H1 (cell line): ENCODE measurements at regions not wholly inside any gene's neighbourhood (a gene's known extent, or its start where the extent isn't known, plus 50 kb on each side); places are given as distances from the start of the nearest gene placed in this dataset.

Experiments used
- CTCF ChIA-PET: fragments of 300-600 bp; sonication (Branson Sonifier 250); formaldehyde crosslinking; loops from one replicate; lab custom pipeline; 2021; ENCODE audit not compliant: partially characterized antibody; lab: Charles Lee
- POLR2A ChIA-PET: fragments of 300-600 bp; sonication (Branson Sonifier 250); formaldehyde crosslinking; loops from one replicate; lab custom pipeline; 2021; ENCODE audit warnings: inconsistent platforms; ENCODE audit not compliant: partially characterized antibody; lab: Charles Lee
- DNase-seq, 2 experiments: peaks; one replicate each; pipeline versions ENCODE4 v3.0.0 to v3.0.0-alpha.2; 2010 to 2022; ENCODE audit warnings: low spot score in 2 of 2, low read depth in 1 of 2, mixed read lengths in 1 of 2
- FAIRE-seq: peaks from 2 replicates; lab custom pipeline; 2011; peaks lifted over from hg19 to GRCh38; lab: Jason Lieb, UNC
- H2AFZ ChIP-seq: 2 replicates; pipeline ENCODE4 v1.8.1; 2012; ENCODE audit warnings: low read length, inconsistent platforms
- H2AK5ac ChIP-seq: 2 replicates; pipeline ENCODE4 v1.6.1; 2013; ENCODE audit warnings: low read depth, low read length
- H2BK120ac ChIP-seq: replicated peaks from 2 replicates; pipeline ENCODE3; 2013; ENCODE audit warnings: low read depth, low read length, inconsistent platforms
- H2BK12ac ChIP-seq: 2 replicates; pipeline ENCODE4 v1.6.1; 2013; ENCODE audit warnings: low read depth, low read length
- H2BK15ac ChIP-seq: 2 replicates; pipeline ENCODE4 v1.6.1; 2013; ENCODE audit warnings: low read length
- H2BK20ac ChIP-seq: 2 replicates; pipeline ENCODE4 v1.6.1; 2013; ENCODE audit warnings: low read length
- H2BK5ac ChIP-seq: 2 replicates; pipeline ENCODE4 v1.6.1; 2013; ENCODE audit warnings: low read depth, low read length
- H3K14ac ChIP-seq: 2 replicates; pipeline ENCODE4 v1.6.1; 2013; ENCODE audit warnings: inconsistent platforms; ENCODE audit not compliant: insufficient read length
- H3K18ac ChIP-seq: 2 replicates; pipeline ENCODE4 v1.6.1; 2013; ENCODE audit warnings: low read length; ENCODE audit errors: extremely low read depth
- H3K23ac ChIP-seq: 2 replicates; pipeline ENCODE4 v1.6.1; 2013; ENCODE audit warnings: inconsistent platforms; ENCODE audit not compliant: insufficient read length
- H3K23me2 ChIP-seq: 2 replicates; pipeline ENCODE4 v1.6.1; 2013; ENCODE audit warnings: low read depth, low read length
- H3K27ac ChIP-seq: 2 replicates; pipeline ENCODE4 v1.6.1; 2011; ENCODE audit warnings: low read depth, low read length, inconsistent platforms
- H3K27me3 ChIP-seq, 4 experiments: replicated peaks in 1 of 4; 1 replicate in 1 of 4; 2 replicates in 3 of 4; pipeline versions ENCODE4 v1.6.1 to v1.8.1; 2011 to 2013; ENCODE audit warnings: low read length in 3 of 4, mild to moderate bottlenecking in 3 of 4, inconsistent platforms in 2 of 4, mixed read lengths in 2 of 4, moderate library complexity in 1 of 4; ENCODE audit not compliant: control insufficient read depth in 3 of 4, insufficient read depth in 3 of 4; ENCODE audit errors: extremely low read depth in 1 of 4
- H3K36me3 ChIP-seq, 4 experiments: 2 replicates each; pipeline versions ENCODE4 v1.6.1 to v1.8.1; 2011 to 2013; ENCODE audit warnings: mild to moderate bottlenecking in 4 of 4, low read length in 3 of 4, moderate library complexity in 2 of 4, control low read depth in 1 of 4, inconsistent platforms in 1 of 4; ENCODE audit not compliant: insufficient read depth in 4 of 4, control insufficient read depth in 2 of 4
- H3K4ac ChIP-seq: replicated peaks from 2 replicates; pipeline ENCODE3; 2013; ENCODE audit warnings: low read length, low read depth, mixed read lengths, inconsistent platforms; ENCODE audit not compliant: insufficient read length
- H3K4me1 ChIP-seq, 4 experiments: replicated peaks in 1 of 4; 1 replicate in 1 of 4; 2 replicates in 3 of 4; pipeline versions ENCODE4 v1.6.1 to v1.8.1; 2011 to 2013; ENCODE audit warnings: low read length in 3 of 4, inconsistent platforms in 2 of 4, mixed read lengths in 1 of 4; ENCODE audit not compliant: insufficient read depth in 4 of 4, control insufficient read depth in 3 of 4
- H3K4me2 ChIP-seq, 2 experiments: 2 replicates each; pipeline versions ENCODE4 v1.6.1 to v1.8.1; 2011 to 2013; ENCODE audit warnings: low read depth in 2 of 2, low read length in 2 of 2, control low read depth in 1 of 2, inconsistent platforms in 1 of 2, mild to moderate bottlenecking in 1 of 2; ENCODE audit not compliant: insufficient read depth in 1 of 2
- H3K4me3 ChIP-seq, 4 experiments: fragments of 200-600, 300-600 bp in 1 of 4; sonication (generic), shearing (Covaris generic), sonication (Bioruptor Twin) in 1 of 4; 2 replicates each; pipeline versions ENCODE4 v1.5.1 to v1.8.1; 2011 to 2016; ENCODE audit warnings: low read length in 4 of 4, low read depth in 3 of 4, control low read depth in 2 of 4, inconsistent platforms in 2 of 4, mild to moderate bottlenecking in 2 of 4, mixed read lengths in 1 of 4, moderate library complexity in 1 of 4; ENCODE audit not compliant: insufficient read depth in 2 of 4; ENCODE audit errors: extremely low read depth in 1 of 4
- H3K56ac ChIP-seq: replicated peaks from 2 replicates; pipeline ENCODE3; 2013; ENCODE audit warnings: low read depth, mild to moderate bottlenecking, mixed read lengths, low read length, inconsistent platforms; ENCODE audit not compliant: insufficient read length
- H3K79me1 ChIP-seq: 2 replicates; pipeline ENCODE4 v1.6.1; 2013; ENCODE audit warnings: low read depth, low read length, control low read depth
- H3K79me2 ChIP-seq, 2 experiments: 2 replicates each; pipeline versions ENCODE4 v1.6.1 to v1.8.1; 2012 to 2013; ENCODE audit warnings: low read length in 2 of 2, mild to moderate bottlenecking in 2 of 2, inconsistent platforms in 1 of 2; ENCODE audit not compliant: insufficient read depth in 2 of 2, control insufficient read depth in 1 of 2
- H3K9ac ChIP-seq, 4 experiments: replicated peaks in 1 of 4; 1 replicate in 1 of 4; 2 replicates in 3 of 4; pipeline versions ENCODE4 v1.6.1 to v1.8.1; 2011 to 2013; ENCODE audit warnings: low read depth in 3 of 4, low read length in 3 of 4, control low read depth in 2 of 4, mild to moderate bottlenecking in 2 of 4, moderate library complexity in 2 of 4, inconsistent platforms in 1 of 4; ENCODE audit errors: extremely low read depth in 1 of 4
- H3K9me3 ChIP-seq, 2 experiments: 2 replicates each; pipeline versions ENCODE4 v1.6.1 to v1.8.1; 2012 to 2013; ENCODE audit warnings: mild to moderate bottlenecking in 2 of 2, moderate library complexity in 2 of 2, control low read depth in 1 of 2, inconsistent platforms in 1 of 2, low read depth in 1 of 2, low read length in 1 of 2, mixed read lengths in 1 of 2; ENCODE audit not compliant: insufficient read depth in 2 of 2
- H4K20me1 ChIP-seq, 2 experiments: replicated peaks in 1 of 2; 2 replicates each; pipeline versions ENCODE3 to v1.8.1; 2011 to 2013; ENCODE audit warnings: inconsistent platforms in 2 of 2, low read length in 2 of 2, mild to moderate bottlenecking in 1 of 2; ENCODE audit not compliant: insufficient read depth in 2 of 2, control insufficient read depth in 1 of 2
- H4K5ac ChIP-seq: 2 replicates; pipeline ENCODE4 v1.6.1; 2013; ENCODE audit warnings: low read length, low read depth, mixed read lengths, inconsistent platforms; ENCODE audit not compliant: insufficient read length
- H4K8ac ChIP-seq: 2 replicates; pipeline ENCODE4 v1.8.0; 2013; ENCODE audit warnings: mild to moderate bottlenecking, moderate library complexity, low read length, inconsistent platforms; ENCODE audit not compliant: insufficient read depth; ENCODE audit errors: extremely low read depth
- H4K91ac ChIP-seq: replicated peaks from 2 replicates; pipeline ENCODE3; 2013; ENCODE audit warnings: low read length, mixed read lengths, inconsistent platforms; ENCODE audit not compliant: insufficient read length
- SIX5 ChIP-seq: IDR thresholded peaks from 2 replicates; pipeline ENCODE4 v1.6.1; 2011; ENCODE audit warnings: mild to moderate bottlenecking, low read depth, low read length
- WGBS, 2 experiments: shearing (Covaris generic) in 1 of 2; methylation state at CpG; one replicate each; pipeline versions ENCODE4 v1.1.6 to v1.1.7; 2013 to 2015; ENCODE audit warnings: low lambda C conversion rate in 2 of 2, mixed read lengths in 2 of 2, inconsistent platforms in 1 of 2, low coverage in 1 of 2, missing lambda C conversion rate in 1 of 2; ENCODE audit not compliant: insufficient replicate concordance in 2 of 2, insufficient coverage in 1 of 2, insufficient read length in 1 of 2; ENCODE audit errors: extremely low coverage in 1 of 2, missing lambda C conversion rate in 1 of 2; 5-methylcytosine and 5-hydroxymethylcytosine counted together

DNA sequence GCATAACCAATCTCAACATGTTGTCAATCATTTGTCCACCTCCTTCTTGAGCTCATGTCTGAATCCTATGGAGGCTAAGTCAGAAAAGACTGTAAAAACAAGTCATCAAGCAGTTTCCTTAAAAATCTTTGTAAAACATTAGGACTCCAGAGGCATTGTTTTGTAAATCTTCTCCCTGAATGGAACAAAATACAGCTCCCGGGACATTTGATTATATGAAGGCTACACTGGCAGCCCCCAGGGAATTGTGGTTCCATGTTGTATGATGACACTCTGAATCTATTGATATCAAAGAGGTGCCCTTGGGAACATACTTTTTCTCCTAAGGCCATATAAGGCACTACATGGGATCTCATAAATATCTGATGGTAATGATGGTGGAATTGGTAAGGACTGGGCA is 83.2 kb upstream of the NUDT12 start:
- H3K4me3 ChIP-seq: peak overlapping the region in 1 of 4 experiments; percentile 7; a peak in 1 of 8 replicates
- H3K27ac ChIP-seq: no peak overlapping the region
- no peak overlapping the region for H4K8ac ChIP-seq
- no peaks in the 10 kb centered on the region for H4K20me1 ChIP-seq
- 73% methylated on average over 1 of the region's 1 CpG; no CpG with 5 or more reads in 1 of the 2 experiments for WGBS, 2 experiments
- DNase-seq: no peak
- H2AK5ac ChIP-seq: no peak overlapping the region
- H3K18ac ChIP-seq: no peak overlapping the region; the same call in 1 of the 2 replicates
- H3K23ac ChIP-seq: no peak overlapping the region
- no peaks in the 10 kb centered on the region for H3K36me3 ChIP-seq
- H3K27me3 ChIP-seq: no peaks in the 10 kb centered on the region
- H3K79me1 ChIP-seq: no peaks in the 10 kb centered on the region
- FAIRE-seq: no peak
- no peaks in the 10 kb centered on the region; the same call in 1 of the 2 replicates for H3K23me2 ChIP-seq
- H4K91ac ChIP-seq: no peak overlapping the region
- no peak overlapping the region for H2BK15ac ChIP-seq
- ChIA-PET CTCF (interaction anchor here (0.8 to 1.2 kb wide), 4 partner anchors 9 to 63 kb away, joined by 3 to 5 read pairs (median 4); no protein-coding TSS in a partner anchor), POLR2A (no interaction called here)
- H3K9ac ChIP-seq: peak overlapping the region in 1 of 4 experiments; percentile 8; a peak in 1 of 7 replicates
- H3K9me3 ChIP-seq: no peaks in the 10 kb centered on the region
- no peak overlapping the region for H2BK20ac ChIP-seq
- H2BK5ac ChIP-seq: 0 out of 2 replicates have a peak overlapping the region, but pooled peaks have one; percentile 66
- peaks cover 0 to 24% (median 5%) of the 10 kb centered on the region in 4 experiments; a peak in 5 of 7 replicates for H3K4me1 ChIP-seq
- H3K56ac ChIP-seq: no peak overlapping the region
- no peak overlapping the region for H2AFZ ChIP-seq
- no peak overlapping the region for H2BK12ac ChIP-seq
- no peak overlapping the region for H3K14ac ChIP-seq
- peak overlapping the region; percentile 87 for H4K5ac ChIP-seq
- H3K4me2 ChIP-seq: peak overlapping the region in 1 of 2 experiments; percentile 5; a peak in 1 of 4 replicates
- TF ChIP-seq SIX5: no peak
- H2BK120ac ChIP-seq: no peak overlapping the region
- H3K4ac ChIP-seq: no peak overlapping the region
- H3K79me2 ChIP-seq: no peaks in the 10 kb centered on the region
